ENCODE measurements at regions not wholly inside any gene's neighbourhood (a gene's known extent, or its start where the extent isn't known, plus 50 kb on each side); places are given as distances from the start of the nearest gene placed in this dataset.

GRCh38 chr4:138964716-138965426, 50.7 kb upstream of the NOCT start:
- H3K27ac Mint-ChIP-seq: no peak overlapping the region

GRCh38 chr4:138963412-138963811, 52.2 kb upstream of the NOCT start:
- ATAC-seq (no peak), DNase-seq (no peak)
- Mint-ChIP-seq H3K4me3 (no peak overlapping the region), H3K27me3 (peaks cover 11% of the 10 kb centered on the region), H3K27ac (no peak overlapping the region), H3K36me3 (ENCODE audit: low read depth) (no peaks in the 10 kb centered on the region), H3K4me1 (peaks cover 4% of the 10 kb centered on the region)
- H3K9me3 ChIP-seq (ENCODE audit: control insufficient read depth, low read length, poor library complexity, severe bottlenecking): no peaks in the 10 kb centered on the region

More at GRCh38 chr4:138964716-138965426, 50.7 kb upstream of the NOCT start:
- no peak overlapping the region for H3K4me3 Mint-ChIP-seq
- no peaks in the 10 kb centered on the region for H3K36me3 Mint-ChIP-seq (ENCODE audit: low read depth)
- ATAC-seq (no peak), DNase-seq (no peak)
- no peaks in the 10 kb centered on the region for H3K9me3 ChIP-seq (ENCODE audit: control insufficient read depth, low read length, poor library complexity, severe bottlenecking)
- no peaks in the 10 kb centered on the region for H3K27me3 Mint-ChIP-seq
- no peaks in the 10 kb centered on the region for H3K4me1 Mint-ChIP-seq

DNA sequence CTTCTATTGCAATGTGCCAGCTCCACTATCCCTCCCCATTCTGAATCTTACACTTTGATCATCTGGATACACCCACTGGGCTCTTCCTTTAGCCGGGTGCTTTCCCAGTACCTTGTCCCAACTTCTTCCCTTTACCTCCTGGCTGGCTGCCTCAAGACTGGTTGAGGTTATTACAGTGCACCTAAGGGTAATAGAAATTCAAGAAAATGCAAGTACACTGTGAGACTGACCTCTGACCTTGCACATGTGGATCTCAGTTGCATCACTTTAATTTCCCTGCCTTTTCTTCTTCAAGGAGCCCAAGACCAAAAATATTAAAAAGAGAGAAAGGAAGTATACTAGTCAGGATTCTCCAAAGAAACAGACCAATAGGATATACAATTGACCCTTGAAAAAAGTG, 53.9 kb upstream of the NOCT start:
- Mint-ChIP-seq H3K27me3 (peaks cover 14% of the 10 kb centered on the region), H3K27ac (no peak overlapping the region), H3K4me1 (peaks cover 6% of the 10 kb centered on the region), H3K4me3 (no peak overlapping the region), H3K36me3 (ENCODE audit: low read depth) (no peaks in the 10 kb centered on the region)
- no peak for ATAC-seq
- H3K9me3 ChIP-seq (ENCODE audit: control insufficient read depth, low read length, poor library complexity, severe bottlenecking): no peaks in the 10 kb centered on the region
- no peak for DNase-seq

- Mint-ChIP-seq H3K4me1 (peaks cover 6% of the 10 kb centered on the region), H3K27me3 (peaks cover 14% of the 10 kb centered on the region), H3K27ac (no peak overlapping the region), H3K36me3 (ENCODE audit: low read depth) (no peaks in the 10 kb centered on the region), H3K4me3 (no peak overlapping the region)
- no peak for ATAC-seq
- no peak for DNase-seq
- no peaks in the 10 kb centered on the region for H3K9me3 ChIP-seq (ENCODE audit: control insufficient read depth, low read length, poor library complexity, severe bottlenecking)
These were observed 54.5 kb upstream of the NOCT start for GRCh38 chr4:138961129-138961528.

DNA sequence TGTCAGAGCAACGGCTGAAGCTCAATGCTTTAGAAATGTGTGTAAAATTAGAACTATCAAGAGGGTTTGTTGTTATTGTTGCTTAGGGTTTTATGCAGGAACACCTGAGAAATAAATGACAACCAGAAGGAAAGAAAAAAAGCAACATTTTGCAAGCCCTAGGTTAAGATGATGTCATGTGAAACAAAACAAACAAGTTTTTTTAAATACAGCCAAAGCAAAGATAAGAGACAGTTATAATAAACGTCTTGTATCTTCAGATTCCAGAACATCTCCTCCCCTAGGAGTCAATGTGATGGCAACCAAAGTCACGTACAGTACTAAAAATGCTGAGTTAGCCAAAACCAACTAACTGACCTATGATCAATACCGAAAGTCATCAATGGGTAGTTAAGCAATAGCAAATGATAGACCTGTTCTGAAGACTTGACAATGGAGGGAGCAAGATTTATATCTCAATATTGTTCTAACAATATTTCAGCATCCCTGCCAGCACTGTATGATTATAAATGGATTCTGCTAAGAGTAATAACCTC, 55.3 kb upstream of the NOCT start:
- H3K9me3 ChIP-seq (ENCODE audit: control insufficient read depth, low read length, poor library complexity, severe bottlenecking): no peaks in the 10 kb centered on the region
- Mint-ChIP-seq H3K27me3 (peaks cover 17% of the 10 kb centered on the region), H3K36me3 (ENCODE audit: low read depth) (no peaks in the 10 kb centered on the region), H3K27ac (no peak overlapping the region), H3K4me3 (no peak overlapping the region), H3K4me1 (peaks cover 6% of the 10 kb centered on the region)
- no peak for ATAC-seq
- DNase-seq: no peak

DNA sequence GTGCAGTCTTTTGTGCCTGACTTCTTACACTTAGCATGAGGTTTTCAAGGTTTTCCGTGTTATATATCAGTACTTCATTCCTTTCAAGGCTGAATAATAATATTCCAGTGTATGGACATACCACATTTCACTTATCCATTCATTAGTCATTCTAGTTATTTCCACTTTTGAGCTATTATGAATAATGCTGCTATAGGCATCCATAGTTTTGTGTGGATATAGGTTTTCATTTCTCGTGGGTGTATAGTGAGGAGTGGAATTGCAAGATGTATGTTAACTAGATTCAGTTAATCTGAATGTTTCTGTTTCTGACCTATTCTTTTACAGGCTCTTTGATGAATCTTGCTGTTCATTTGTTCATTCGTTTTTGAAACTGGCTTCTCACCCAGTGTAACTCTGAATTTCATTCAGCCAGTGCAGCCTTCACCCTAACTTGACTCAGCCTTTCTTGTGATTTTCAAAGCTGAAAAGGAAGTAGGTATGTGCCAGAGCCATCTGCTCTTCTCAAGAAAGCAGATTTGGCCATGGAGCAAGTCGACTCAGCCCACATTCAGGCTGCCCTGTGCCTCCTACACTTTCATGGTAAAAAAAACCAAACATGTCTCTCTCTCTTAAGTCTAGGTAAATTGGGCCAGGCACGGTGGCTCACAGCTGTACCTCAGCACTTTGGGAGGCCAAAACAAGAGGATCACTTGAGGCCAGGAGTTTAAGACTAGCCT, 56.3 kb upstream of the NOCT start:
- Mint-ChIP-seq H3K27ac (no peak overlapping the region), H3K4me3 (no peak overlapping the region), H3K36me3 (ENCODE audit: low read depth) (no peaks in the 10 kb centered on the region), H3K27me3 (peaks cover 22% of the 10 kb centered on the region), H3K4me1 (peaks cover 6% of the 10 kb centered on the region)
- H3K9me3 ChIP-seq (ENCODE audit: control insufficient read depth, low read length, poor library complexity, severe bottlenecking): no peaks in the 10 kb centered on the region
- DNase-seq (no peak), ATAC-seq (no peak)

- DNase-seq (no peak), ATAC-seq (no peak)
- Mint-ChIP-seq H3K4me1 (peaks cover 6% of the 10 kb centered on the region), H3K4me3 (no peak overlapping the region), H3K27ac (no peak overlapping the region), H3K27me3 (peaks cover 26% of the 10 kb centered on the region), H3K36me3 (ENCODE audit: low read depth) (no peaks in the 10 kb centered on the region)
- no peaks in the 10 kb centered on the region for H3K9me3 ChIP-seq (ENCODE audit: control insufficient read depth, low read length, poor library complexity, severe bottlenecking)
These were observed 57.1 kb upstream of the NOCT start for GRCh38 chr4:138958519-138958918.

- no peaks in the 10 kb centered on the region for H3K9me3 ChIP-seq (ENCODE audit: control insufficient read depth, low read length, poor library complexity, severe bottlenecking)
- no peaks in the 10 kb centered on the region for H3K36me3 Mint-ChIP-seq (ENCODE audit: low read depth)
- H3K27ac Mint-ChIP-seq: no peak overlapping the region
- peaks cover 26% of the 10 kb centered on the region for H3K27me3 Mint-ChIP-seq
- ATAC-seq (no peak), DNase-seq (no peak)
- H3K4me1 Mint-ChIP-seq: peaks cover 6% of the 10 kb centered on the region
- H3K4me3 Mint-ChIP-seq: no peak overlapping the region
These were observed 58.3 kb upstream of the NOCT start for GRCh38 chr4:138957302-138957701.

GRCh38 chr4:138954428-138954827, 61.2 kb upstream of the NOCT start:
- no peak overlapping the region for H3K4me3 Mint-ChIP-seq
- no peak overlapping the region for H3K27ac Mint-ChIP-seq
- H3K9me3 ChIP-seq (ENCODE audit: control insufficient read depth, low read length, poor library complexity, severe bottlenecking): no peaks in the 10 kb centered on the region
- H3K36me3 Mint-ChIP-seq (ENCODE audit: low read depth): peaks cover 2% of the 10 kb centered on the region
- peaks cover 28% of the 10 kb centered on the region for H3K27me3 Mint-ChIP-seq
- DNase-seq (no peak), ATAC-seq (no peak)
- peaks cover 6% of the 10 kb centered on the region for H3K4me1 Mint-ChIP-seq

- H3K27ac Mint-ChIP-seq: no peak overlapping the region
- H3K36me3 Mint-ChIP-seq (ENCODE audit: low read depth): peaks cover 2% of the 10 kb centered on the region
These were observed 61.6 kb upstream of the NOCT start for GRCh38 chr4:138953961-138954371.

GRCh38 chr4:138952411-138952810, 63.2 kb upstream of the NOCT start:
- ATAC-seq: no peak
- no peak overlapping the region for H3K27ac Mint-ChIP-seq

More at GRCh38 chr4:138953961-138954371, 61.6 kb upstream of the NOCT start:
- Mint-ChIP-seq H3K27me3 (peaks cover 24% of the 10 kb centered on the region), H3K4me3 (no peak overlapping the region), H3K4me1 (peaks cover 6% of the 10 kb centered on the region)
- ATAC-seq (no peak), DNase-seq (no peak)
- no peaks in the 10 kb centered on the region for H3K9me3 ChIP-seq (ENCODE audit: control insufficient read depth, low read length, poor library complexity, severe bottlenecking)

GRCh38 chr4:138951764-138952163, 63.8 kb upstream of the NOCT start:
- H3K4me3 Mint-ChIP-seq: no peak overlapping the region
- ATAC-seq: no peak
- peaks cover 2% of the 10 kb centered on the region for H3K36me3 Mint-ChIP-seq (ENCODE audit: low read depth)
- H3K27me3 Mint-ChIP-seq: peaks cover 17% of the 10 kb centered on the region
- no peaks in the 10 kb centered on the region for H3K9me3 ChIP-seq (ENCODE audit: control insufficient read depth, low read length, poor library complexity, severe bottlenecking)
- H3K4me1 Mint-ChIP-seq: no peaks in the 10 kb centered on the region
- no peak for DNase-seq
- H3K27ac Mint-ChIP-seq: no peak overlapping the region

More at GRCh38 chr4:138952411-138952810, 63.2 kb upstream of the NOCT start:
- no peak overlapping the region for H3K4me3 Mint-ChIP-seq
- no peak for DNase-seq
- peaks cover 2% of the 10 kb centered on the region for H3K36me3 Mint-ChIP-seq (ENCODE audit: low read depth)
- H3K4me1 Mint-ChIP-seq: no peaks in the 10 kb centered on the region
- H3K27me3 Mint-ChIP-seq: peaks cover 17% of the 10 kb centered on the region
- no peaks in the 10 kb centered on the region for H3K9me3 ChIP-seq (ENCODE audit: control insufficient read depth, low read length, poor library complexity, severe bottlenecking)

DNA sequence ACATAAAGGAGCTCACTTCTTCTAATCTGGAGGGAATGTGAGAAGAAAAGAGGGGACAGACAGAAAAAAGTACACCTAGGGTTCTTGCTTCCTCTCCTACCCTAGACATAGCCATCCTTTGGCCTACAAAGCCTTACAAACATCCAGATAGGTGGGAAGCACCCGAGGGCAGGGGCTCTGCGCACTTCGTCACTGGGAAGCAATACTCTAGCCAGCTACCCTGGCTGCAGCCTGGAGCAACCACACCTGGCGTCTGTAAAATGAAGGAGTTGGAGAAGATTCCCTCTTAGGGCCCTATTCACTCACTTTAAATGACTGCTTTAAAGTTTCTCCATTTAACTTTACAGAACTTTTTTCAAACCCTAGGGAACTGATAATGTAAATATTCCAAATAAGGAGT, 65.7 kb upstream of the NOCT start:
- no peaks in the 10 kb centered on the region for H3K9me3 ChIP-seq (ENCODE audit: control insufficient read depth, low read length, poor library complexity, severe bottlenecking)
- H3K4me3 Mint-ChIP-seq: no peak overlapping the region
- H3K36me3 Mint-ChIP-seq (ENCODE audit: low read depth): peaks cover 2% of the 10 kb centered on the region
- peaks cover 20% of the 10 kb centered on the region for H3K27me3 Mint-ChIP-seq
- DNase-seq (no peak), ATAC-seq (no peak)
- no peak overlapping the region for H3K27ac Mint-ChIP-seq
- H3K4me1 Mint-ChIP-seq: no peaks in the 10 kb centered on the region
